PC-3 (cell line): ENCODE measurements at regions not wholly inside any gene's neighbourhood (a gene's known extent, or its start where the extent isn't known, plus 50 kb on each side); places are given as distances from the start of the nearest gene placed in this dataset.

Experiments used
- ATAC-seq: fragments of 200-7000 bp; cut with Tn5 transposase; 2 replicates; pipeline ENCODE4 v1.9.1; 2020; ENCODE audit warnings: mild to moderate bottlenecking, moderate library complexity
- BruUV-seq: library from RNA; stranded (reverse); fragments of 400-500 nt; replicated peaks from 2 replicates; lab custom pipeline; 2021; lab: Mats Ljungman, UMichigan
- CTCF ChIA-PET: fragments of 300-600 bp; sonication (Branson Sonifier 250); formaldehyde crosslinking; loops from one replicate; lab custom pipeline; 2022; ENCODE audit warnings: antibody characterized with exemption; lab: Charles Lee
- POLR2A ChIA-PET: fragments of 300-600 bp; sonication (Branson Sonifier 250); formaldehyde crosslinking; loops from one replicate; lab custom pipeline; 2022; ENCODE audit warnings: antibody characterized with exemption; ENCODE audit not compliant: unreplicated experiment; lab: Charles Lee
- DNase-seq: peaks from one replicate; pipeline ENCODE4 v3.0.0-alpha.2; 2015
- H2AFZ ChIP-seq: fragments of 300-600 bp; sonication (generic); 2 replicates; pipeline ENCODE4 v1.6.0; 2016; ENCODE audit warnings: antibody characterized with exemption, low read length
- H3F3A ChIP-seq: fragments of 300-600 bp; sonication (generic); one replicate; pipeline ENCODE4 v1.6.0; 2017; ENCODE audit warnings: antibody characterized with exemption, low read length, control low read depth, mild to moderate bottlenecking; ENCODE audit not compliant: unreplicated experiment
- H3K27ac ChIP-seq: fragments of 300-600 bp; sonication (generic); 2 replicates; pipeline ENCODE4 v1.5.1; 2016; ENCODE audit warnings: mild to moderate bottlenecking, low read length
- H3K27me3 ChIP-seq: fragments of 300-600 bp; sonication (generic); 2 replicates; pipeline ENCODE4 v1.6.1; 2016; ENCODE audit warnings: low read length, mixed read lengths
- H3K36me3 ChIP-seq: fragments of 300-600 bp; sonication (generic); 2 replicates; pipeline ENCODE4 v1.6.1; 2016; ENCODE audit warnings: low read depth, mixed run types, low read length, mixed read lengths
- H3K4me1 ChIP-seq: fragments of 300-600 bp; sonication (generic); 2 replicates; pipeline ENCODE4 v1.5.1; 2016; ENCODE audit warnings: low read length; ENCODE audit not compliant: insufficient read depth
- H3K4me2 ChIP-seq: fragments of 300-600 bp; sonication (generic); 2 replicates; pipeline ENCODE4 v1.6.0; 2016; ENCODE audit warnings: low read length
- H3K4me3 ChIP-seq: fragments of 300-600 bp; sonication (generic); 2 replicates; pipeline ENCODE4 v1.5.1; 2016; ENCODE audit warnings: mild to moderate bottlenecking, low read length, mixed read lengths
- H3K79me2 ChIP-seq: fragments of 300-600 bp; sonication (generic); 2 replicates; pipeline ENCODE4 v1.6.1; 2017; ENCODE audit warnings: low read length, mixed read lengths
- H3K9ac ChIP-seq: fragments of 300-600 bp; sonication (generic); 2 replicates; pipeline ENCODE4 v1.6.0; 2016; ENCODE audit warnings: mild to moderate bottlenecking, low read length
- H3K9me2 ChIP-seq: fragments of 300-600 bp; sonication (generic); replicated peaks from 2 replicates; pipeline ENCODE4 v1.6.1; 2016; ENCODE audit warnings: mixed run types, low read length, mixed read lengths
- H3K9me3 ChIP-seq: fragments of 300-600 bp; sonication (generic); 2 replicates; pipeline ENCODE4 v1.6.1; 2016; ENCODE audit warnings: low read length, mixed read lengths
- H4K20me1 ChIP-seq: fragments of 300-600 bp; sonication (generic); 2 replicates; pipeline ENCODE4 v1.6.1; 2016; ENCODE audit warnings: low read length, mixed read lengths
- EZH2 ChIP-seq: fragments of 300-600 bp; sonication (generic); IDR thresholded peaks from one replicate; pipeline ENCODE4 v1.6.1; 2017; ENCODE audit warnings: antibody characterized with exemption, mild to moderate bottlenecking, low read length; ENCODE audit not compliant: unreplicated experiment
- EZH2phosphoT487 ChIP-seq: fragments of 300-600 bp; sonication (generic); IDR thresholded peaks from 2 replicates; pipeline ENCODE4 v1.6.1; 2018; ENCODE audit warnings: mild to moderate bottlenecking, antibody characterized with exemption, low read length, borderline replicate concordance
- intact Hi-C: fragments of 100-400 bp; cut with micrococcal nuclease; formaldehyde crosslinking; loops from 2 replicates; pipeline ENCODE4 v1.9.0; 2023
- TF ChIP-seq, protein P1 (sequence below): fragments of 300-600 bp; sonication (generic); conservative IDR thresholded peaks from 2 replicates; pipeline ENCODE4 v1.5.1; 2017; ENCODE audit warnings: antibody characterized with exemption, low read depth, mild to moderate bottlenecking, low read length

DNA sequence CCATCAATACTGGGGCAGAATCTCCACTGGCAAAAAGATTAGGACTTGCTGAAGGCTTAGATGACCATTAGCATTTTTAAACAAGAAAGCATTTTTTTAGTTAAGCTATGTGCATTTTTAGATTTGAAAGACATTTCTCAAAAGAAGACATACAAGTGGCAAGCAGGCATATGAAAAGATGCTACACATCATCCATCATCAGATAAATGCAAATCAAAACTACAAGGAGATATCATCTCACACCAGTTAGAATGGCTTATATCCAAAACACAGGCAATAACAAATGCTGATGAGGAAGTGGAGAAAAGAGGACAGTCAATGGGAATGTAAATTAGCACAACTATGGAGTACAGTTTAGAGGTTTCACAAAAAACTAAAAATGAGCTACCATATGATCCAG, 195.6 kb upstream of the TNC start:
- CTCF ChIA-PET = no interaction called here
- no peak overlapping the region for H3K4me2 ChIP-seq
- no peak overlapping the region for H2AFZ ChIP-seq
- H3K9me2 ChIP-seq = no peaks in the 10 kb centered on the region
- H3K9me3 ChIP-seq = no peaks in the 10 kb centered on the region
- no peaks in the 10 kb centered on the region for H4K20me1 ChIP-seq
- no peak for DNase-seq
- intact Hi-C loops = no loop called here
- no peaks in the 10 kb centered on the region for H3F3A ChIP-seq
- TF ChIP-seq EZH2 (no peak), EZH2phosphoT487 (no peak)
- TF ChIP-seq, protein P1, sequence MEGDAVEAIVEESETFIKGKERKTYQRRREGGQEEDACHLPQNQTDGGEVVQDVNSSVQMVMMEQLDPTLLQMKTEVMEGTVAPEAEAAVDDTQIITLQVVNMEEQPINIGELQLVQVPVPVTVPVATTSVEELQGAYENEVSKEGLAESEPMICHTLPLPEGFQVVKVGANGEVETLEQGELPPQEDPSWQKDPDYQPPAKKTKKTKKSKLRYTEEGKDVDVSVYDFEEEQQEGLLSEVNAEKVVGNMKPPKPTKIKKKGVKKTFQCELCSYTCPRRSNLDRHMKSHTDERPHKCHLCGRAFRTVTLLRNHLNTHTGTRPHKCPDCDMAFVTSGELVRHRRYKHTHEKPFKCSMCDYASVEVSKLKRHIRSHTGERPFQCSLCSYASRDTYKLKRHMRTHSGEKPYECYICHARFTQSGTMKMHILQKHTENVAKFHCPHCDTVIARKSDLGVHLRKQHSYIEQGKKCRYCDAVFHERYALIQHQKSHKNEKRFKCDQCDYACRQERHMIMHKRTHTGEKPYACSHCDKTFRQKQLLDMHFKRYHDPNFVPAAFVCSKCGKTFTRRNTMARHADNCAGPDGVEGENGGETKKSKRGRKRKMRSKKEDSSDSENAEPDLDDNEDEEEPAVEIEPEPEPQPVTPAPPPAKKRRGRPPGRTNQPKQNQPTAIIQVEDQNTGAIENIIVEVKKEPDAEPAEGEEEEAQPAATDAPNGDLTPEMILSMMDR = no peak
- no peaks in the 10 kb centered on the region for H3K4me1 ChIP-seq
- H3K36me3 ChIP-seq = no peaks in the 10 kb centered on the region
- ATAC-seq = no peak
- no peak overlapping the region for H3K9ac ChIP-seq
- H3K27ac ChIP-seq = no peak overlapping the region
- POLR2A ChIA-PET = no interaction called here
- no TSS peak for BruUV-seq
- no peaks in the 10 kb centered on the region for H3K27me3 ChIP-seq
- no peak overlapping the region for H3K4me3 ChIP-seq
- H3K79me2 ChIP-seq = no peaks in the 10 kb centered on the region

DNA sequence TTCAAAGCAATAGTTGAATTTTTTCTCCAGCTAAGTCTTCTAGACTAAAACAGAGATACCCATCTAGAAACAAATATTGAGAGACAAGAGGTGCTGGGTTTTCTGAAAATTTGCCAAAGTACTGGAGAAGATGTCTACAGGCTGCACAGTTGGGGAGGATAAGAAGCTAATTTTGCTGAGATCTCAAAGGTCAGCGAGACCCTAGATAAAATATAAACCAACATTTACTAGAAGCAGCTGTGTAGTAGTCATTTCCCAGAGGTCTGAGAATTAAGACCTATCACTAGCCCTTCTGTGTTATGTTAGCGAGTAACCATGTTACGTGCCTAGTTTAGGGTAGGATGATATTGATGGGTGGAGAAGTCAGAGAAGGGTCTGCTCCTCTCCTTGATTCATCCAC, 208.5 kb upstream of the TNC start:
- Histone ChIP-seq H3K27ac (no peak overlapping the region), H3K36me3 (no peaks in the 10 kb centered on the region), H3K9me3 (no peaks in the 10 kb centered on the region), H4K20me1 (no peaks in the 10 kb centered on the region), H3K9ac (no peak overlapping the region), H3K27me3 (no peaks in the 10 kb centered on the region), H3F3A (no peaks in the 10 kb centered on the region), H3K4me1 (no peaks in the 10 kb centered on the region), H3K4me3 (no peak overlapping the region), H3K4me2 (no peak overlapping the region), H3K79me2 (no peaks in the 10 kb centered on the region), H3K9me2 (no peaks in the 10 kb centered on the region), H2AFZ (no peak overlapping the region)
- BruUV-seq = no TSS peak
- intact Hi-C loops = no loop called here
- no peak for TF ChIP-seq EZH2phosphoT487
- TF ChIP-seq EZH2 = no peak
- TF ChIP-seq, protein P1 = no peak
- no peak for ATAC-seq
- POLR2A ChIA-PET = no interaction called here
- DNase-seq = no peak
- CTCF ChIA-PET = no interaction called here

DNA sequence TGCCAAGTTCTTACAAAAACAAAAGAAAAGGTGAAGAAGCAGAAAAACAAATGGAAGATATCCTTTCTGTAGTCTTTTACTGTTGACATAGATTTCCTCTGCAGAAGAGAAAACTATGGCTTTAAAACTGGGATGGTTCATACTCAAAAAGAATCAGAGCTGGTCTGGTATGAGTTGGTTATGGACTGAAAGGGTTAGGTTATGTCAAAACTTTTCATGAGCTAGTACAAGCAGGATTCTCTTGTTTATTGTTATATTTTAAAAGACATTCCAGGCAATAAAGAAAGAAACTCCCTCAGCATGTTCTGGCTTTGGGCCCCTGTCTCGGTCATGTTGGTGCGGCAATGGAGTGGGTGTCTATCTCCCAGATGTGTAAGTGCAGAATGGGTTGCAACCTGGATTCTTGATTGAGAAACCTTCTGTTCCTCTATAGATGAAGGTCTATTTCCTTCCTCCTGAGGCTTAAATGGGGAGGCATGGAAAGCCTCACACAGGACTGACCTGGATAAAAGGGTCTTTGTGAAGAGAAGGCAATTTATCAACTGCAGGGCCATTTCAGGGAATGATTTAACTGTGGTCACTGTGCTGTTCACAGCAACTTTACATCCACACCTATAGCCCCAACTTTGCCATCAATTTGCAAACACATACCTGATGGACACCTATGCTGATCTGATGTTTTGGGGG, 209.6 kb upstream of the TNC start:
- no peaks in the 10 kb centered on the region for H3K9me2 ChIP-seq
- H3K79me2 ChIP-seq = no peaks in the 10 kb centered on the region
- intact Hi-C loops = no loop called here
- no peak overlapping the region for H3K4me2 ChIP-seq
- H4K20me1 ChIP-seq = no peaks in the 10 kb centered on the region
- ATAC-seq (no peak), DNase-seq (no peak)
- ChIA-PET POLR2A (no interaction called here), CTCF (no interaction called here)
- H3K27me3 ChIP-seq = no peaks in the 10 kb centered on the region
- no peak overlapping the region for H3K9ac ChIP-seq
- no TSS peak for BruUV-seq
- TF ChIP-seq EZH2 (no peak), EZH2phosphoT487 (no peak)
- TF ChIP-seq, protein P1 = no peak
- H3K36me3 ChIP-seq = no peaks in the 10 kb centered on the region
- H3K9me3 ChIP-seq = no peaks in the 10 kb centered on the region
- H3K4me3 ChIP-seq = no peak overlapping the region
- no peak overlapping the region for H2AFZ ChIP-seq
- no peak overlapping the region for H3K27ac ChIP-seq
- H3F3A ChIP-seq = no peaks in the 10 kb centered on the region
- no peaks in the 10 kb centered on the region for H3K4me1 ChIP-seq
